MCF 10A (cell line): ENCODE measurements at regions not wholly inside any gene's neighbourhood (a gene's known extent, or its start where the extent isn't known, plus 50 kb on each side); places are given as distances from the start of the nearest gene placed in this dataset.
A peak's percentile ranks its signal among the peaks of the same experiment; 100 is the strongest.

Source experiments
- BruUV-seq: library from RNA; stranded (reverse); fragments of 400-500 nt; replicated peaks from 2 replicates; lab custom pipeline; 2021; lab: Mats Ljungman, UMichigan
- CTCF ChIA-PET: fragments of 300-600 bp; sonication (Branson Sonifier 250); formaldehyde crosslinking; extraction: SDS; loops from one replicate; lab custom pipeline; 2021; ENCODE audit warnings: antibody characterized with exemption, inconsistent platforms; lab: Yijun Ruan, JAX
- POLR2A ChIA-PET: fragments of 300-600, 350-650 bp; sonication (Branson Sonifier 250); formaldehyde crosslinking; extraction: SDS; loops from one replicate; lab custom pipeline; 2020; ENCODE audit warnings: antibody characterized with exemption, inconsistent platforms; lab: Yijun Ruan, JAX
- DNase-seq: peaks from one replicate; pipeline ENCODE4 v3.0.0-alpha.2; 2018; ENCODE audit not compliant: unreplicated experiment
- H3K27ac Mint-ChIP-seq: one replicate; pipeline ENCODE4 v1.8.0; 2022; ENCODE audit warnings: mild to moderate bottlenecking, low read depth, mixed read lengths; ENCODE audit not compliant: unreplicated experiment
- H3K27me3 Mint-ChIP-seq: one replicate; pipeline ENCODE4 v1.8.0; 2022; ENCODE audit warnings: mixed read lengths; ENCODE audit not compliant: insufficient read depth, unreplicated experiment
- H3K36me3 Mint-ChIP-seq: one replicate; pipeline ENCODE4 v1.8.0; 2022; ENCODE audit warnings: mild to moderate bottlenecking, moderate library complexity, mixed read lengths; ENCODE audit not compliant: insufficient read depth, unreplicated experiment
- H3K4me1 Mint-ChIP-seq: one replicate; pipeline ENCODE4 v1.8.0; 2022; ENCODE audit warnings: mixed read lengths; ENCODE audit not compliant: insufficient read depth, unreplicated experiment
- H3K4me3 Mint-ChIP-seq: one replicate; pipeline ENCODE4 v1.8.0; 2022; ENCODE audit warnings: mild to moderate bottlenecking, moderate library complexity, mixed read lengths; ENCODE audit not compliant: unreplicated experiment
- H3K9me3 Mint-ChIP-seq: one replicate; pipeline ENCODE4 v1.8.0; 2022; ENCODE audit warnings: mixed read lengths; ENCODE audit not compliant: unreplicated experiment
- CTCF ChIP-seq: fragments of 200-600 bp; IDR thresholded peaks from one replicate; pipeline ENCODE4 v1.8.0; 2022; ENCODE audit warnings: antibody characterized with exemption, mild to moderate bottlenecking; ENCODE audit not compliant: unreplicated experiment
- intact Hi-C: fragments of 100-400 bp; cut with micrococcal nuclease; formaldehyde crosslinking; loops from 2 replicates; pipeline ENCODE4 v1.14.1; 2022

- H3K36me3 Mint-ChIP-seq = no peaks in the 10 kb centered on the region
- no peak for DNase-seq
- ChIA-PET POLR2A (no interaction called here), CTCF (no interaction called here)
- intact Hi-C loops = no loop called here
- no TSS peak for BruUV-seq
- H3K4me3 Mint-ChIP-seq = no peak overlapping the region
- no peaks in the 10 kb centered on the region for H3K4me1 Mint-ChIP-seq
- H3K27ac Mint-ChIP-seq = no peak overlapping the region
- H3K9me3 Mint-ChIP-seq = peaks cover 32% of the 10 kb centered on the region
- no peaks in the 10 kb centered on the region for H3K27me3 Mint-ChIP-seq
- no peak for TF ChIP-seq CTCF
Measured at GRCh38 chr16:7148606-7149005, 184.0 kb upstream of the RBFOX1 start.

GRCh38 chr16:7140899-7141298 is 191.7 kb upstream of the RBFOX1 start:
- ChIA-PET POLR2A (no interaction called here), CTCF (no interaction called here)
- H3K27me3 Mint-ChIP-seq = no peaks in the 10 kb centered on the region
- no peak for DNase-seq
- no peak for TF ChIP-seq CTCF
- no peaks in the 10 kb centered on the region for H3K36me3 Mint-ChIP-seq
- H3K9me3 Mint-ChIP-seq = peaks cover 47% of the 10 kb centered on the region
- intact Hi-C loops = no loop called here
- peaks cover 4% of the 10 kb centered on the region for H3K4me1 Mint-ChIP-seq
- no TSS peak for BruUV-seq
- H3K4me3 Mint-ChIP-seq = no peak overlapping the region
- no peak overlapping the region for H3K27ac Mint-ChIP-seq

- no peak overlapping the region for H3K27ac Mint-ChIP-seq
- no peaks in the 10 kb centered on the region for H3K27me3 Mint-ChIP-seq
- DNase-seq = peak; percentile 46
- ChIA-PET POLR2A (no interaction called here), CTCF (interaction anchor here (0.6 kb wide), 1 partner anchor 408 kb away, joined by 3 read pairs; no protein-coding TSS in a partner anchor)
- BruUV-seq = no TSS peak
- no peaks in the 10 kb centered on the region for H3K36me3 Mint-ChIP-seq
- H3K9me3 Mint-ChIP-seq = peaks cover 69% of the 10 kb centered on the region
- TF ChIP-seq CTCF = no peak
- H3K4me1 Mint-ChIP-seq = peaks cover 4% of the 10 kb centered on the region
- intact Hi-C loops = no loop called here
- no peak overlapping the region for H3K4me3 Mint-ChIP-seq
Measured at GRCh38 chr16:7137560-7138330, 194.9 kb upstream of the RBFOX1 start.

GRCh38 chr16:7132465-7132864 is 200.2 kb upstream of the RBFOX1 start:
- TF ChIP-seq CTCF = no peak
- intact Hi-C loops = no loop called here
- BruUV-seq = no TSS peak
- Mint-ChIP-seq H3K9me3 (peaks cover 51% of the 10 kb centered on the region), H3K36me3 (no peaks in the 10 kb centered on the region), H3K4me3 (no peak overlapping the region), H3K4me1 (no peaks in the 10 kb centered on the region), H3K27ac (no peak overlapping the region), H3K27me3 (no peaks in the 10 kb centered on the region)
- DNase-seq = no peak
- POLR2A ChIA-PET = interaction anchor here (0.7 kb wide), 1 partner anchor 489 kb away, joined by 3 read pairs; no protein-coding TSS in a partner anchor
- CTCF ChIA-PET = interaction anchor here (0.6 kb wide), 2 partner anchors 10 to 795 kb away, joined by 3 to 4 read pairs; no protein-coding TSS in a partner anchor
